ENCODE measurements at regions not wholly inside any gene's neighbourhood (a gene's known extent, or its start where the extent isn't known, plus 50 kb on each side); places are given as distances from the start of the nearest gene placed in this dataset.

DNA sequence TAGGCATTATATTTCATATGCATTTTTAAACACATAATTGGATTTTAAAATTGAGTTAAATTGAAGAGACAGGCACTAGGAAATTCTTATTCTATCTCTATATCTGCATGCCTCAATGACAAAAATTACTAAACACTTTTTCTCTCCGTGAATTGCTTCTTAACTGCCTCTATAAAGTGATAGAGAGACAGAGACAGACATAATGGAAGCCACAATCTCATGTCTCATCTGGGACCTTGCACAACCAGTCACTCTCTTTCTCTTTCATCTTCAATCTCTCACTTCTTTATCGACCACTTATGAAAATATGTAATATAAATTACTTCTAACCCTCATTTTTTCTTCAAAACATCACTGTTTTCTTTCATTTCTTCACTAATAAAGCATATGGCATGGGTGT, 238.9 kb upstream of the ZNF804A start:
- TF ChIP-seq, protein P1, sequence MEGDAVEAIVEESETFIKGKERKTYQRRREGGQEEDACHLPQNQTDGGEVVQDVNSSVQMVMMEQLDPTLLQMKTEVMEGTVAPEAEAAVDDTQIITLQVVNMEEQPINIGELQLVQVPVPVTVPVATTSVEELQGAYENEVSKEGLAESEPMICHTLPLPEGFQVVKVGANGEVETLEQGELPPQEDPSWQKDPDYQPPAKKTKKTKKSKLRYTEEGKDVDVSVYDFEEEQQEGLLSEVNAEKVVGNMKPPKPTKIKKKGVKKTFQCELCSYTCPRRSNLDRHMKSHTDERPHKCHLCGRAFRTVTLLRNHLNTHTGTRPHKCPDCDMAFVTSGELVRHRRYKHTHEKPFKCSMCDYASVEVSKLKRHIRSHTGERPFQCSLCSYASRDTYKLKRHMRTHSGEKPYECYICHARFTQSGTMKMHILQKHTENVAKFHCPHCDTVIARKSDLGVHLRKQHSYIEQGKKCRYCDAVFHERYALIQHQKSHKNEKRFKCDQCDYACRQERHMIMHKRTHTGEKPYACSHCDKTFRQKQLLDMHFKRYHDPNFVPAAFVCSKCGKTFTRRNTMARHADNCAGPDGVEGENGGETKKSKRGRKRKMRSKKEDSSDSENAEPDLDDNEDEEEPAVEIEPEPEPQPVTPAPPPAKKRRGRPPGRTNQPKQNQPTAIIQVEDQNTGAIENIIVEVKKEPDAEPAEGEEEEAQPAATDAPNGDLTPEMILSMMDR (IDR thresholded peaks at IDR 0.05) = no peak
- TF ChIP-seq POLR2AphosphoS5 (IDR thresholded peaks at IDR 0.05) = no peak
- no peak for TF ChIP-seq POLR2A (IDR thresholded peaks at IDR 0.05)
- TF ChIP-seq EP300 (IDR thresholded peaks at IDR 0.05) = no peak
